OCI-LY1 (cell line): ENCODE measurements at regions not wholly inside any gene's neighbourhood (a gene's known extent, or its start where the extent isn't known, plus 50 kb on each side); places are given as distances from the start of the nearest gene placed in this dataset.

Experiments used
- CTCF ChIP-seq: fragments of 200-600 bp; sonication (generic), shearing (Covaris generic); IDR thresholded peaks from 2 replicates; pipeline ENCODE4 v1.5.1; 2017; ENCODE audit warnings: mild to moderate bottlenecking, antibody characterized with exemption, low read length, moderate library complexity, mixed read lengths
- EZH2 ChIP-seq: fragments of 200-600 bp; sonication (generic), shearing (Covaris generic); IDR thresholded peaks from 2 replicates; pipeline ENCODE4 v1.8.0; 2017; ENCODE audit warnings: borderline replicate concordance, mixed run types, mild to moderate bottlenecking, antibody characterized with exemption, low read length, moderate library complexity, mixed read lengths

GRCh38 chr11:70596091-70596490 is 197.8 kb downstream of the CTTN start:
- no peak for TF ChIP-seq CTCF
- TF ChIP-seq EZH2, result no peak
